GM21515 (cell line): ENCODE measurements at regions not wholly inside any gene's neighbourhood (a gene's known extent, or its start where the extent isn't known, plus 50 kb on each side); places are given as distances from the start of the nearest gene placed in this dataset.
"Not testable (repeated sequence)": the region's sequence is repeated elsewhere in the genome, so short reads cannot be mapped to it uniquely, and the experiment has no call there.

Experiments
- ATAC-seq: cut with Tn5 transposase; IDR thresholded peaks from one replicate; pipeline ENCODE4 v1.9.1; 2021; ENCODE audit not compliant: unreplicated experiment

DNA sequence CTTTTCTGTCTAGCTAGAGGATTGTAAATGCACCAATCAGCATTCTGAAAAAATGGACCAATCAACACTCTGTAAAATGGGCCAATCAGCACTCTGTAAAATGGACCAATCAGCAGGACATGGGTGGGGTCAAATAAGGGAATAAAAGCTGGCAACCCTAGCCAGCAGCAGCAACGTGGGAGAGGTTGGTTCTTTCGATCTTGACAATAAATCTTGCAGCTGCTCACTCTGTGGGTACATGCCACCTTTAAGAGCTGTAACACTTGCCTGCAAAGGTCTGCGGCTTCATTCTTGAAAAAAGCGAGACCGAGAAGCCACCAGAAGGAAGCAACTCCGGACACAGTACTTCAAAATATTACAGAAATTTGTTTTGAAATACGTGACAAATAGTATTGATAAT, 424.6 kb upstream of the CDH9 start:
- no peak for ATAC-seq

DNA sequence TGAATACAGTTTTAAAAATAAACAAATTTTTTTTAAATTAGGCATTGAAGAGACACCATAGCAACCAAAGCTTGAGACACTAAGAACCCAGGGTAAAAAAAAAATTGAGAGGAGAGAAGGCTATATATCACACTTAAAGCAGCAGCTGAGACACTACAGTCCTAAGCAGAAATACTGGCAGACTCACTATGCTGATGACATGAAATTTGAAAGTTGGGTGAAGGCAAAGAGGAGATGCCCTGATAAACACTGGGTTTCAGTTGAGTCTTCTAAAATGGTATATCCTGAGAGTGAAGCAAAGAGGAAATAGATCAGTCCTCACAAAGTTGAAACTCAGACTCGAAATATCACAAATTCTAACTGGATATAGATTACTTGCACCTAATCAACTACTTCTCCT, 419.9 kb upstream of the CDH9 start:
- no peak for ATAC-seq

DNA sequence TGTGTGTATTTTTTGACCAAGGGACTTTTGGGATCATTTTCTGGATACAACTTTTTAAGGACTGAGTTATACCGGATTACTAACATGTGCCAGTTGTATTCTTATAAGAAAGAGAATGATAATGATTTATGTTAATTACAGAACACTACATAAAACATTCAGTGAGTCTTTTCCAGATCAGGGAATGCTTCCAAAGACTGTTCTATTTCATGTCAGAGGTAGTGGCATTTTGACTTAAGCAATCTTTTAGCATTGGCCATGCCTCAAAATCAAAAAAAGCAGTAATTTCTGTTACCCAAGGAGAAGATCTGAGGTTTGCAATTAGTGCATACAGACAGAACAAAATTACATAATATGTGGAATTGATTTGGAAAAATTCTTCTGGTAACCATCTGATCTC, 413.0 kb upstream of the CDH9 start:
- ATAC-seq, result no peak

DNA sequence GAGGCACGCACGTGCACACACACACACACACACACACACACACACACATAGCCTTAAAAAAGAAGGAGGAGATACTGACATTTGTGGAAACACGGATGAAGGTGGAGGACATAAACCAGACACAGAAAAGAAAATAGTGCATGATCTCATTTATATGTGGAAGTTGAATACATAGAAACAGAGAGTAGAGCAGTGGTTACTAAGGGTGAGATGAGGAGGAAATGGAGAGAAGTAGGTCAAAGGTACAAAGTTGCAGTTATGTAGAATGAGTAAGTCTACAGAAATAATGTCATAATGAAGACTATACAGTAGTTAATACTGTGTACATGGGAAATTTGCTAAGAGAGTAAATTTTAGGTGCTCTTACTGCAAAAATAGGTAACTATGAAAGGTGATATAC, 412.2 kb upstream of the CDH9 start:
- no peak for ATAC-seq

DNA sequence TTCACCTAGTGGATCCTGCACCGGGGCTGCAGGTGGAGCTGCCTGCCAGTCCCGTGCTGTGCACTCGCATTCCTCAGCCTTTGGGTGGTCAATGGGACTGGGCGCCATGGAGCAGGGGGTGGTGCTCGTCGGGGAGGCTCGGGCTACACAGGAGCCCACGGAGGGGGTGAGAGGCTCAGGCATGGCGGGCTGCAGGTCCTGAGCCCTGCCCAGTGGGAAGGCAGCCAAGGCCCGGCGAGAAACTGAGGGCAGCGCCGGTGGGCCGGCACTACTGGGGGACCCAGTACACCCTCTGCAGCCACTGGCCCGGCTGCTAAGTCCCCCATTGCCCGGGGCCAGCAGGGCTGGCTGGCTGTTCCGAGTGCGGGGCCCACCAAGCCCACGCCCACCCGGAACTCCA, 401.0 kb upstream of the CDH9 start:
- ATAC-seq, result not testable (repeated sequence)

DNA sequence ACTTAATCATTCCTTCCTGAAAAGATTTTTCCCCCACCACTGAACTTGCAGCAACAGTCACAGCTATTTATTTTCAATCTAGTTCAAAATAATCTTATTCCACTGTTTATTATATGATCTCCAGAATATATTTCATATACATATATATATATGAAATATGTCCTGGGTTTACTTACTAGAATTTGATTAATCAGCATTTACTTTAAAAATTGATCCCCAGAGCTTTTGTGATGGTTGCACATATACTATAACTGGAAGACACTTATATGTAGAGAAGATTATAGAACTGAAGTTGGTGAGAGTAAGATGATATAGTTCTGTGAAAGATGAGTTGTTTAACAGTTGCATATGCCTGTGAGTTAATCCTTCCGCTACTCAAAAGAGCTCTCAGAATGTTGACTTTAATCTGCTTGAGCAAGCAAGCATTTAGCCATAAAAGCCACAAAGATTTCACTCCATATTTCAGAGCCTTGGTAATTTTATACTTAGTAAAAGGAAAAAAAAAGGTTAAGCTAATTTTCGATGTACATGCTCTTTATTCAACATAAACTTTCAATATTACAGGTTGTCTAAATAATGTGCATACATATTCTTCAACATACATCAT, 399.3 kb upstream of the CDH9 start:
- ATAC-seq, result no peak

DNA sequence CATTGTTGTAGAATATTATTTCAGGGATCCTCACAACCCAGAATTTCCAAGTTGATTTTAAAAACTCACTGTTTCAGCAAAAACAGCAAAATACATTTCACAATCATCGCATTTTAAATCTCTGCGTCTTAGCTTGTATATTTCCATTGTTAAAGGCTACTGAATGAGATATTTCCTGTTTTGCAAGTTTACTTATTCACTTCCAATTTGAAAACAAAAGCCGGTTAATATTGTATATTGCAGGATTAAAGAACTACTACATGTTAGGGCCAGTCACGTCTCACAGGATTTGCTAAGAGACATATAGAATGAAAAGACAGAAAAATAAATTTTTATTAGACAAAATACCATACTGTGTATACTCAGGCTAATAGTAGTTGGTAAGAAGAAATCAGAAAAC, 395.9 kb upstream of the CDH9 start:
- ATAC-seq, result no peak

DNA sequence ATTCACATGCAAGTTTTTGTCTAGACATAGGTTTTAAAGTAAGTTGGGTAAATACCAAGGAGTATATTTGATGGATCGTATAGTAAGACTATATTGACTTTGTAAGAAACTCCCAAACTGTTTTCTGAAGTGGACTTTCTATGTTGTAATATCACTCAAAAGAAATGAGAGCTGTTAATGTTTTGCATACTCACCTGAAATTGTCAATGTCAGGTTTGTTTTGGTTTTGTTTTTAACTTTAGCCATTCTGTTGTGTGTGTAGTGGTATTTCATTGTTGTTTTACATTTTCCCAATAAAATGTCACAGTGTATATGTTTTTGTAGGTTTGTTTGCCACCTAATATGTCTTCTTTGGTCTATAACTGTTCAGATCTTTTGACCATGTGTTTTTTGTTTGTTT, 375.7 kb upstream of the CDH9 start:
- no peak for ATAC-seq

DNA sequence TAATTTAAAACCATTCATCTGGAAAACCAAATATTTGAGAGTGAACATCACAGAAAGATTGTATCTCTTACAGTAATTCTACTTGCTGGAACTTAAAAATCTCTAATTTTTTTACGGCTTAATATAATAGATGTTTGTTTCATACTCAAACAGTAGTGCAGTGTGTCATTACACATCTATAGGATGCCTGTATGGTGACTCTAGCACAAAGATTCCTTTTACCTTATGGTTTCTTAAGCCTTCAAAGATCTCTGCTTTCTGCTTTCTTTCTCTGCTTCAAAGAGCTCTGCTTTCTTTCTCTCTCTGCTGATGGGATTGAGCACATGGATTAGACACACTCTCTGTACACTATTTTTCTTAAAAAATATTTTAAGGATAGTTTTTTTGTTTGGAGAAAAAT, 374.0 kb upstream of the CDH9 start:
- no peak for ATAC-seq

DNA sequence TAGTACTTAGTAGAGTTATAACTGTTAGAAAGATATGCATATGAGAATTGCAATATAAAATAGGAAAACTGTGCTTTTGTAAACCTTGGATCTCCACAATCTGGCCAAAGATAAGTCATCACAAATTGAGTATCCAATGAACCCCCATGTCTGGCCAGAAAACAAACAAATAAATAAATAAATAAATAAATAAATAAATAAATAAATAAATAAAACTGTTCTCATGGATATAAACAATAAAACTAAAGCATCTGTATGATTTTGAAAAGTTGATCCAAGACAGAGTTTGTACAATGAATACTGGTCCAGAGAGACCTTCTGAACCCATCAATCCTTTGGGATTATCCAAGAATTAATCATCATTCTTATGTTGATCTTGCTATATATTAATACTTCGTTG, 367.6 kb upstream of the CDH9 start:
- no peak for ATAC-seq

DNA sequence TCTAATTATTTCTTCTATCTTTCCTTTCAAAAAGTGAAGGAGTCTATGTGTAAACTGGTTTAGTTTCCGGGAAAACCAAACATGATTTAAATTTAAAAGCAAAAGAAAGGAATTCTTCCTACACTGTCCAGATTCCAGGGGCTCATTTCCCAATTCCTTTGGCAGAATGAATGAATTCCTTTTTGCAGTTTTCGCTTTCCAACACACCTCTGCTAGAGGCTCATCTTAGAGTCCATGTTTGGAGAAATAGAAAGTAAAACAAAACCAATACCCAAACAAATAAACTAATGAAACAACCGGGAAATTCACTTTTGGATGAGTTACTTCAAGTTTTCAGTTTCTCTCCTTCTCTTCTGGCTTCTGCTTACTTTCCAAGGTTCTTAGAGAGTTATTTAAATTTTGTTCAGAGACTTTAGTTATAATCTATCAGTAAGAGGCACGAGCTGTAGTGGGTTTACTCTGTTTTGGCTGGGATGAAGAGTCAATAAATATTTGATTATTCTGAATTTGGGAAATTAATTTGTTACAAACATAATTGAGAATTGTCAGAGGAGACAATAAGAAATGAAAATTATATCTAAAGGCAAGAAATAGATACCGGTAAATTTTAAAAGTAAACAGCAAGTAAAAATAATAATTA, 365.0 kb upstream of the CDH9 start:
- no peak for ATAC-seq

DNA sequence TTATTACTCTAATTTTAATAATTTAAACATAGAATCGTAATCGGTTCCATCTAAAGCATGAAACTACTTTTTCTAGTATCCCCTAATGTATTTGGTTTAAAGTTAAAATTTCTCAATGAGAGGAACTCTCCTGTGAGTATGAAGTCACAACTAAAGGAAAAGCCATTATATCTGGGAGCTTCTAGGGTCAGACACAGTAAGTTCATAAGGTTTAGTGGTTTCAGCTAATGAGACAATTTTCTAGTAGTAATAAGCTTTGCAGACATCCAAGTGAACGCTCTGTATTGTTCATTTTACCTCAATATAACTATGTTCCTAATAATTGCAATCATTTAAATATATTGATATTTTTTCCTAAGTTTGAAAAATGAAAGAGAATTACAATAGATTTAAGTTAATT, 364.4 kb upstream of the CDH9 start:
- no peak for ATAC-seq

DNA sequence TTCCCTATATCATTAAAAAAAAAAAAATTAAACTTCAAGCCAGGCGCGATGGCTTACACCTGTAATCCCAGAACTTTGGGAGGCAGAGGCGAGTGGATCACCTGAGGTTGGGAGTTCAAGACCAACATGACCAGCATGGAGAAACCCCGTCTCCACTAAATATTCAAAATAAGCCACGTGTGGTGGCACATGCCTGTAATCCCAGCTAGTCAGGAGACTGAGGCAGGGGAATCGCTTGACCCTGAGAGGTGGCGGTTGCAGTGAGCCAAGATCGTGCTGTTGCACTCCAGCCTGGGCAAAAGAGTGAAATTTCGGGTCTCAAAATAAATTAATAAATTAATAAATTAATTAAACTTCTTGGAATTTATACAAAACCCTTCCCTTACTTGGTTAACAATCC, 358.6 kb upstream of the CDH9 start:
- ATAC-seq, result no peak

DNA sequence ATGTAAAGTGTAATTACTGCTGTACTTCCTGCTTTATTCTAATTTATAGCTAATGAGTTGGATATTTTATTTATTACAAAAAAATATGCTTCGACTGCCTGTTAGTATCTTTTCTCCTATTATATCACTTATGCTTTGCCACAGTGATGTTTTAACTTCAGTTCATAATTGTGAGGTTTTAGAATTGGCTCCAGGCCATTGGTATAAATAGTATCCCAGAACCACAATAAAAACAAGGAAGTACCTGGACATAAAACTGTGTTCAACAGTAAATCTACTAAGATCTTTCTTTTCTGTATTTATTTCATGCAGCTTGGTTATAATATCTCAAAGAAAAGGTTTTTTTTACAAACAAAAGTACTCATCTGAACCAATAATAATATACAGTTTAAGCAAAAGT, 354.3 kb upstream of the CDH9 start:
- no peak for ATAC-seq

DNA sequence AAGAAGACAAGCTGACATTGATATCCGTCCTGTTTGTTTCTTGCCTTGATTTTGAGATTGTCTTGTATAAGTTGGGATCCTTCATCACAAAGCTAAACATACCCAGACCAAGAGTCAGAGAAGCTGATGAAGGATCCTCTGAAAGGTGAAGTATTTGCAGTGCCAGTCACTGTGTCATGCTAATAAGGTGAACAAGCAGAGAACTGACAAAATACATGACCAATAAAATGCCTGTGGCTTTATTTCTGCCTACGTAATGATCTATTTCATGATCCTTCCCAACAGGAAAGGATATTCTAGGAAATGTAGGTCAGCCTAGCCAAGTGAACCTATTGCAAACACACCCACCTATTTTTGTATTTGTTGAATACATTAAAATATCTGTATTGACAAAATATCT, 351.3 kb upstream of the CDH9 start:
- ATAC-seq, result no peak

DNA sequence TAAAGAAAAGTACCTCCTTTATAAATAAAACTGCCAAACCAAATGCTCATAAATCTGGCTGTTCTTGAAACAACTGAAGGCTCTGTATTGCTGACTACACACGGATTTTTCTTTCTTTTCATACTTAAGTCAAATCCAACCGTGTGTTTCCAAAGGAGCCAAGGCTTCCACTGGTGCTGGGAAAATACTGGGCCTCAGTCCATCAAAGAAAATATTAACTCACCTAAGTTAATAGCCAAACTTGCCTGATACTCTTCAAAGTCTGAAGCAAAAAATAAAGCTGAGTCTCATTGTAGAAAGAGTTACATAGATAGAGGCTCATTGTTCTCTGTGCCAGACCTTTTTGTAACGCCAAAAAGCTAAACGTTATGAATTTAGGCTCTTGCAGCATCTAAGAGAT, 350.4 kb upstream of the CDH9 start:
- no peak for ATAC-seq

DNA sequence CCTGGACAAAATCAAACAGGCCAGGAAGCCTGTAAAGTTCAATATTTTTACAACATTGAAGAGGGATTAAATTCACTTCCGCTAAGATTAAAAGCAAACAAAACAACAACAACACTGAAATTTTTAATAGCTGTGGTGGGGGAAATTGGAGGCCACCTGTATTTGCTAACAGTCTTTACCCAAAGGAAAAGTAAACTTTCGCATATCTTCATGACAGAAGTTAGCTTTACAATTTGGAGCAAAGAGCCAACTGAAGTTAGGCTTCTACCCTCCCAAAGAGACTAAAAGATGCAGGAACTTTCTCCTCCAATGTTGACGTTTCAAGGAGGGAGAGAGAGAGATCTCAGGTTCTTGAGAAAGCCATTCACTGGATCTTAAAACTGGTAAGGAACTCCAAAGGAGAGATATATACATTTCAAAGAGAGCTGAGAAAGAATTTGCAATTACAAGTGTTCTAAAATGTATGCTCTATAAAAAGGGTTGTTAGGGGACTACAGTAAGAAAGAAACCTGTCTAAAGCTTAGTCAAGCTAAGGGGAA, 349.2 kb upstream of the CDH9 start:
- no peak for ATAC-seq

DNA sequence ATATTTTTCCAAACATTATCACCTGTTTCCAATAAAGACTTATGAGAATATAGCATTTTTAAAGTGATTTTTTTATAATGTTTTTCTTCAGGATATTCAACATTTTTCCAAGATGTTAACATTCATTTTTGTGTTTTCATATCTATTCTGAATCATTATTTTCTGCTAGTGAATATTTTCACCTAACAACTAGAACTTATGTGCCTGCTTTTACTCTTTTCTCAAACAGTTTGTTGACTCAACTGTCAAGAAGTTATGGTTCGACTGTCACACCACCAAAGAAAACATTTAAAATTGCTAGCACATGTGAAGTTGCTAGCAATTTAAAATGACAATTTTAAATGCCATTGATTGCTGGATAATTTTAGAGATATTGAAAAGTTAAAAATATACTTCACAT, 343.3 kb upstream of the CDH9 start:
- ATAC-seq, result no peak

DNA sequence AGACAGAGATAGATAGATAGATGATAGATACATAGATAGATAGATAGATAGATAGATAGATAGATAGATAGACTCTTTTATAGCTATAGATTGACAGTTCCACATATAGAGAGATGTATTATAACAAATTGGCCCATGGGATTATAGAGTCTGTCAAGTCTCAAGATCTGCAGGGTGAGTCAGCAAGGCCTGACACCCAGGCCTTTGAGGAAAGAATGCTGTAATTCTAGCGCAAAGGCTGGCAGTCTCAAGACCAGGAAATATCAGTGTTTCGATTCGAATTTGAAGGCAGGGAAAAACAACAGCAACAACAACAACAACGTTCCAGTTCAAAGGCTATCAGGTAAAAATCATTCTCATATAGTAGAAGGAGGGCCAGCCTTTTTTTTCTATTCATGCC, 339.2 kb upstream of the CDH9 start:
- ATAC-seq, result no peak

DNA sequence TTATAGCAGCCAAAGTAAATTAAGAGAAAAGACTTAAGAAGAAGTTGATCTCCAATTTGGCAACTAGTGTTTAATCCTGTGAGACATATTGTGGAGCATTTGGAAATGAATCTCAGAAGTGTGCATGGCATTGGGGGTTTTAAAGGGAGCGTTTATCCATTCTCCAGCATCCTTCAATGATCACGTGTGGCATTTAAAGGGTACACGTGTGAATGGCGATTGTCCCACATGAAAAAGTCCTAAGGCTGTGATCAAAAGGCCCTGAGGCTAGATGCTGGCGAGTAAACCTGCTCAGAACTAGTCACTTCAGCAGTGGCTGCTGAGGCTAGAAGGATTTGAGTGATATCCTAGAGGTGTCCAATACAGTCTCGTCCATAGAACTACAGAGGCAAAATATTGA, 315.6 kb upstream of the CDH9 start:
- ATAC-seq, result no peak

DNA sequence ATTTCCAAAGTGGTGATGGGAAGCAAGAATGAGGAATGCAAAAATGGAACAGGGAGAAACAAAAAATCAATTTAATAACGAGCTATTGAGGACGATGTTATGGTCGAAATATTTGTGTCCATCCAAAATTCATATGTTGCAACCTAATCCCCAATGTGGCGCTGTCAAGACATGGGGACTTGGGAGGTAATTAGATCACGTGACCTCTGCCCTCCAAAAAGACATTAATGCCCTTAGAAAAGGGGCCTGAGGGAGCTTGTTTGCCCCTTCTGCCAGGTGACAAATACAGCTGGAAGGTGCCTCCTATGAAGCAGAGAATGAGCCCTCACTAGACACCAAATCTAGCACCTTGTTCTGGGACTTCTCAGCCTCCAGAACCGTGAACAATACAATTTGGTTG, 315.2 kb upstream of the CDH9 start:
- no peak for ATAC-seq

DNA sequence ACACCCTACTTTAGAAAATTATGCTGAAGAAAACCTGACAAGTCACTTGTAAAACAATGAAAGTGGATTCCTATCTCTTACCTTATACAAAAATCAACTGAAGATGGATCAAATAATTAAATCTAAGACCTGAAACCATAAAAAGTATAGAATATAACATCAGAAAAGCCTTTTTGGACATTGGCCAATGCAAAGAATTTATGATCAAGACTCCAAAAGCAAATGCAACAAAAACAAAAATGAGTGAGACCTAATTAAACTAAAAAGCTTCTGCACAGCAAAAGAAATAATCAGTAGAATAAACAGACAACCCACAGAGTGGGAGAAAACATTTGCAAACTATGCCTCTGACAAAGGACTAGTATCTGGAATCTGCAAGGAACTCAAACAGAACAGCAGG, 303.0 kb upstream of the CDH9 start:
- ATAC-seq, result no peak

DNA sequence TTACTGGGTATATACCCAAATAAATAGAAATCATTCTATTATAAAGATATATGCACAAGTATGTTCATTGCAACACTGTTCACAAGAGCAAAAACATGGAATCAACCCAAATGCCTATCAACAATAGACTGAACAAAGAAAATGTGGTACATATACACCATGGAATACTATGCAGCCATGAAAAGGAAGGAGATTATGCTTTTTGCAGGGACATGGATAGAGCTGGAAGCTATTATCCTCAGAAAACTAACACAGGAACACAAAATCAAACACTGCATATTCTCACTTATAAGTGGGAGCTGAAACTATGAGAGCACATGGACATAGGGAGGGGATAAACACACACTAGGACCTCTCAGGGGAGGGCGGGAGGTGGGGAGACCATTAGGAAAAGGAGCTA, 298.4 kb upstream of the CDH9 start:
- no peak for ATAC-seq
